H9 (cell line): ENCODE measurements at regions not wholly inside any gene's neighbourhood (a gene's known extent, or its start where the extent isn't known, plus 50 kb on each side); places are given as distances from the start of the nearest gene placed in this dataset.

Source experiments
- DNase-seq: peaks from one replicate; pipeline ENCODE4 v3.0.0-alpha.2; 2017
- H2AFZ ChIP-seq: one replicate; pipeline ENCODE4 v1.6.1; 2013; ENCODE audit warnings: mild to moderate bottlenecking, low read length, control low read depth, moderate library complexity
- H2AK5ac ChIP-seq: 2 replicates; pipeline ENCODE4 v1.6.1; 2013; ENCODE audit warnings: low read length, control low read depth, mixed read lengths; ENCODE audit not compliant: insufficient read length
- H2BK120ac ChIP-seq: one replicate; pipeline ENCODE4 v1.6.1; 2013; ENCODE audit warnings: low read depth, mild to moderate bottlenecking, low read length, control low read depth, inconsistent platforms; ENCODE audit not compliant: poor library complexity, severe bottlenecking
- H2BK12ac ChIP-seq: 2 replicates; pipeline ENCODE4 v1.6.1; 2013; ENCODE audit warnings: low read length, control low read depth, mixed read lengths, low read depth; ENCODE audit not compliant: insufficient read length
- H2BK15ac ChIP-seq: 2 replicates; pipeline ENCODE4 v1.6.1; 2013; ENCODE audit warnings: low read depth, low read length, control low read depth
- H2BK20ac ChIP-seq: one replicate; pipeline ENCODE4 v1.6.1; 2013; ENCODE audit warnings: low read depth, mild to moderate bottlenecking, low read length, control low read depth, inconsistent platforms; ENCODE audit not compliant: poor library complexity, severe bottlenecking
- H2BK5ac ChIP-seq: 2 replicates; pipeline ENCODE4 v1.6.1; 2013; ENCODE audit warnings: low read length, control low read depth, mixed read lengths; ENCODE audit not compliant: insufficient read length
- H3K14ac ChIP-seq: 2 replicates; pipeline ENCODE4 v1.6.1; 2013; ENCODE audit warnings: low read length, control low read depth; ENCODE audit not compliant: insufficient read depth
- H3K18ac ChIP-seq: 2 replicates; pipeline ENCODE4 v1.6.1; 2013; ENCODE audit warnings: low read depth, mild to moderate bottlenecking, mixed read lengths, low read length, control low read depth; ENCODE audit not compliant: insufficient read length
- H3K23ac ChIP-seq: 2 replicates; pipeline ENCODE4 v1.6.1; 2013; ENCODE audit warnings: low read length, control low read depth, mixed read lengths, low read depth; ENCODE audit not compliant: insufficient read length
- H3K23me2 ChIP-seq: 2 replicates; pipeline ENCODE4 v1.6.1; 2013; ENCODE audit warnings: low read depth, mild to moderate bottlenecking, mixed read lengths, low read length, control low read depth; ENCODE audit not compliant: insufficient read length, poor library complexity, severe bottlenecking
- H3K27ac ChIP-seq: 2 replicates; pipeline ENCODE4 v1.5.1; 2013; ENCODE audit warnings: low read length, control low read depth, mixed read lengths, low read depth; ENCODE audit not compliant: insufficient read length
- H3K27me3 ChIP-seq: 2 replicates; pipeline ENCODE4 v1.6.1; 2013; ENCODE audit warnings: low read length, control low read depth, inconsistent platforms; ENCODE audit not compliant: insufficient read depth
- H3K4ac ChIP-seq: 2 replicates; pipeline ENCODE4 v1.6.1; 2013; ENCODE audit warnings: low read depth, mild to moderate bottlenecking, control low read depth, inconsistent platforms, low read length, moderate library complexity
- H3K4me1 ChIP-seq: 2 replicates; pipeline ENCODE4 v1.6.1; 2013; ENCODE audit warnings: low read length, control low read depth, inconsistent platforms; ENCODE audit not compliant: insufficient read depth
- H3K4me2 ChIP-seq: 2 replicates; pipeline ENCODE4 v1.6.1; 2013; ENCODE audit warnings: low read length, control low read depth, mixed read lengths; ENCODE audit not compliant: insufficient read length, insufficient read depth
- H3K56ac ChIP-seq: 2 replicates; pipeline ENCODE4 v1.6.1; 2013; ENCODE audit warnings: low read depth, mild to moderate bottlenecking, mixed read lengths, low read length, control low read depth; ENCODE audit not compliant: insufficient read length
- H3K79me1 ChIP-seq: 2 replicates; pipeline ENCODE4 v1.6.1; 2013; ENCODE audit warnings: low read depth, mild to moderate bottlenecking, moderate library complexity, low read length, control low read depth, inconsistent platforms; ENCODE audit not compliant: insufficient read depth, poor library complexity, severe bottlenecking
- H3K79me2 ChIP-seq: 2 replicates; pipeline ENCODE4 v1.6.1; 2013; ENCODE audit warnings: low read length, control low read depth, inconsistent platforms; ENCODE audit not compliant: insufficient read depth
- H3K9ac ChIP-seq: 2 replicates; pipeline ENCODE4 v1.6.1; 2013; ENCODE audit warnings: low read length, control low read depth, mixed read lengths; ENCODE audit not compliant: insufficient read length; ENCODE audit errors: extremely low read depth
- H3K9me3 ChIP-seq: one replicate; pipeline ENCODE4 v1.6.1; 2013; ENCODE audit warnings: low read depth, low read length, inconsistent platforms; ENCODE audit not compliant: control insufficient read depth
- H3T11ph ChIP-seq: one replicate; pipeline ENCODE4 v1.6.1; 2013; ENCODE audit warnings: mild to moderate bottlenecking, low read length, control low read depth, inconsistent platforms
- H4K20me1 ChIP-seq: one replicate; pipeline ENCODE4 v1.6.1; 2013; ENCODE audit not compliant: control insufficient read depth, insufficient read length, insufficient read depth
- H4K5ac ChIP-seq: 2 replicates; pipeline ENCODE4 v1.6.1; 2013; ENCODE audit warnings: low read depth, mild to moderate bottlenecking, mixed read lengths, low read length, control low read depth; ENCODE audit not compliant: insufficient read length
- H4K8ac ChIP-seq: replicated peaks from 2 replicates; pipeline ENCODE4 v1.6.1; 2013; ENCODE audit warnings: low read length, control low read depth, mixed read lengths, low read depth; ENCODE audit not compliant: insufficient read length
- H4K91ac ChIP-seq: 2 replicates; pipeline ENCODE4 v1.6.1; 2013; ENCODE audit warnings: low read depth, mild to moderate bottlenecking, moderate library complexity, mixed read lengths, low read length, control low read depth; ENCODE audit not compliant: insufficient read length
- H3K27ac Mint-ChIP-seq, 3 experiments: 2 replicates in 2 of 3; 3 replicates in 1 of 3; pipeline ENCODE4 v1.8.0; 2020 to 2021; ENCODE audit warnings: mixed read lengths in 3 of 3, mild to moderate bottlenecking in 1 of 3, moderate library complexity in 1 of 3
- H3K27me3 Mint-ChIP-seq: 2 replicates; pipeline ENCODE4 v1.8.0; 2021; ENCODE audit warnings: low read depth, mild to moderate bottlenecking, moderate library complexity, mixed read lengths
- H3K36me3 Mint-ChIP-seq, 3 experiments: 2 replicates in 2 of 3; 3 replicates in 1 of 3; pipeline ENCODE4 v1.8.0; 2020 to 2021; ENCODE audit warnings: low read depth in 3 of 3, mixed read lengths in 3 of 3; ENCODE audit not compliant: insufficient read depth in 1 of 3
- H3K4me1 Mint-ChIP-seq, 2 experiments: 2 replicates each; pipeline ENCODE4 v1.8.0; 2020; ENCODE audit warnings: mixed read lengths in 2 of 2
- H3K4me3 Mint-ChIP-seq, 2 experiments: 2 replicates in 1 of 2; 3 replicates in 1 of 2; pipeline ENCODE4 v1.8.0; 2020 to 2021; ENCODE audit warnings: mild to moderate bottlenecking in 2 of 2, mixed read lengths in 2 of 2, moderate library complexity in 1 of 2
- H3K9me3 Mint-ChIP-seq, 2 experiments: 2 replicates in 1 of 2; 3 replicates in 1 of 2; pipeline ENCODE4 v1.8.0; 2020; ENCODE audit warnings: mild to moderate bottlenecking in 2 of 2, mixed read lengths in 2 of 2, moderate library complexity in 1 of 2
- WGBS: extraction: QIAGEN DNeasy Blood & Tissue Kit; methylation state at CpG from one replicate; pipeline ENCODE4 v1.1.7; 2013; ENCODE audit warnings: missing lambda C conversion rate, low lambda C conversion rate, mixed read lengths; ENCODE audit not compliant: insufficient read length; ENCODE audit errors: extremely low coverage; 5-methylcytosine and 5-hydroxymethylcytosine counted together
- TF ChIP-seq, protein P1 (sequence below): fragments of 200-600 bp; sonication (generic); conservative IDR thresholded peaks from 3 replicates; pipeline ENCODE4 v1.8.0; 2021; ENCODE audit warnings: antibody characterized with exemption, mild to moderate bottlenecking

DNA sequence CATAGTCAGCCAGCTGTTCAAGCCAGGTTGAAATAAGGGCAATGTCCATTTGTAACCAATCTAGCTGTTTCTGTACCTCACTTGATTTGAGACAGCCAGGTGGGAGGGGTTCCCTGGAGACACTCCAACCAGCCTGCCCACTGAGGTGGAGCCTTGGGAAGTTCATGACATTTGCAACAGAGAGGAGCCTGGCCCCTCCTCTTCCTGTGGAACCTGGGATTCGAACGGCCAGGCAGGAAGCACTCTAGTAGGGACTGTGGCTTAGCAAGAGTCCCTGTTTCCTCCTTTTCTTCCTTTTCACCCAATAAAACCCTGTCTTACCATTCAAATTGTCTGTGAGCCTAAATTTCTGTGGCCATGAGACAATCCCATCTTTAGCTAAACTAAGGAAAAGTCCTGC lies 312.3 kb upstream of the NMUR2 start:
- no peak overlapping the region for H3K14ac ChIP-seq
- no peak overlapping the region for H2BK5ac ChIP-seq
- DNase-seq = no peak
- no peak overlapping the region for H2AK5ac ChIP-seq
- no peak overlapping the region for H2BK20ac ChIP-seq
- H3K4me1 Mint-ChIP-seq = no peaks in the 10 kb centered on the region
- no peaks in the 10 kb centered on the region for H3K27me3 Mint-ChIP-seq
- H3K27ac Mint-ChIP-seq = no peak overlapping the region
- no peak overlapping the region for H2BK12ac ChIP-seq
- no peak overlapping the region for H2AFZ ChIP-seq
- no peak overlapping the region for H3K27ac ChIP-seq
- H3K9ac ChIP-seq = no peak overlapping the region
- H3K36me3 Mint-ChIP-seq = peaks cover 0 to 14% (median 2%) of the 10 kb centered on the region in 3 experiments; a peak in 2 of 7 replicates
- no peaks in the 10 kb centered on the region for H3K23me2 ChIP-seq
- H3K27me3 ChIP-seq = no peaks in the 10 kb centered on the region
- H4K8ac ChIP-seq = no peak overlapping the region
- H3K79me1 ChIP-seq = no peaks in the 10 kb centered on the region
- H4K91ac ChIP-seq = no peak overlapping the region
- H3K79me2 ChIP-seq = no peaks in the 10 kb centered on the region
- H3K4me1 ChIP-seq = no peaks in the 10 kb centered on the region
- H2BK15ac ChIP-seq = no peak overlapping the region
- H3K18ac ChIP-seq = no peak overlapping the region
- H4K5ac ChIP-seq = no peak overlapping the region
- H3K23ac ChIP-seq = no peak overlapping the region
- H3T11ph ChIP-seq = no peak overlapping the region
- H4K20me1 ChIP-seq = no peaks in the 10 kb centered on the region
- H2BK120ac ChIP-seq = no peak overlapping the region
- TF ChIP-seq, protein P1, sequence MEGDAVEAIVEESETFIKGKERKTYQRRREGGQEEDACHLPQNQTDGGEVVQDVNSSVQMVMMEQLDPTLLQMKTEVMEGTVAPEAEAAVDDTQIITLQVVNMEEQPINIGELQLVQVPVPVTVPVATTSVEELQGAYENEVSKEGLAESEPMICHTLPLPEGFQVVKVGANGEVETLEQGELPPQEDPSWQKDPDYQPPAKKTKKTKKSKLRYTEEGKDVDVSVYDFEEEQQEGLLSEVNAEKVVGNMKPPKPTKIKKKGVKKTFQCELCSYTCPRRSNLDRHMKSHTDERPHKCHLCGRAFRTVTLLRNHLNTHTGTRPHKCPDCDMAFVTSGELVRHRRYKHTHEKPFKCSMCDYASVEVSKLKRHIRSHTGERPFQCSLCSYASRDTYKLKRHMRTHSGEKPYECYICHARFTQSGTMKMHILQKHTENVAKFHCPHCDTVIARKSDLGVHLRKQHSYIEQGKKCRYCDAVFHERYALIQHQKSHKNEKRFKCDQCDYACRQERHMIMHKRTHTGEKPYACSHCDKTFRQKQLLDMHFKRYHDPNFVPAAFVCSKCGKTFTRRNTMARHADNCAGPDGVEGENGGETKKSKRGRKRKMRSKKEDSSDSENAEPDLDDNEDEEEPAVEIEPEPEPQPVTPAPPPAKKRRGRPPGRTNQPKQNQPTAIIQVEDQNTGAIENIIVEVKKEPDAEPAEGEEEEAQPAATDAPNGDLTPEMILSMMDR = no peak
- H3K9me3 Mint-ChIP-seq = peaks cover 12 to 13% of the 10 kb centered on the region in 2 experiments
- no CpG with 5 or more reads among the region's 2 CpGs for WGBS
- H3K9me3 ChIP-seq = peaks cover 7% of the 10 kb centered on the region
- H3K4me2 ChIP-seq = no peak overlapping the region
- no peak overlapping the region for H3K4ac ChIP-seq
- H3K56ac ChIP-seq = no peak overlapping the region
- H3K4me3 Mint-ChIP-seq = no peak overlapping the region
